Bronchial epithelial cell (primary cell): ENCODE measurements at regions not wholly inside any gene's neighbourhood (a gene's known extent, or its start where the extent isn't known, plus 50 kb on each side); places are given as distances from the start of the nearest gene placed in this dataset.
"Not testable (repeated sequence)": the region's sequence is repeated elsewhere in the genome, so short reads cannot be mapped to it uniquely, and the experiment has no call there.

Source experiments
- DNase-seq: peaks from one replicate; pipeline ENCODE4 v3.0.0-alpha.2; 2010; ENCODE audit warnings: low read depth
- FAIRE-seq: peaks from 2 replicates; lab custom pipeline; 2011; peaks lifted over from hg19 to GRCh38; lab: Jason Lieb, UNC
- H3K27me3 ChIP-seq: 2 replicates; pipeline ENCODE4 v1.5.1; 2011; ENCODE audit warnings: low read length; ENCODE audit not compliant: control insufficient read depth, insufficient read depth
- H3K36me3 ChIP-seq: 2 replicates; pipeline ENCODE4 v1.5.1; 2011; ENCODE audit warnings: low read length; ENCODE audit not compliant: control insufficient read depth, insufficient read depth
- H3K4me3 ChIP-seq: 2 replicates; pipeline ENCODE4 v1.5.1; 2011; ENCODE audit warnings: mild to moderate bottlenecking, low read depth, low read length, control low read depth
- TF ChIP-seq, protein P1 (sequence below): IDR thresholded peaks from 2 replicates; pipeline ENCODE4 v1.5.1; 2011; ENCODE audit warnings: mild to moderate bottlenecking, moderate library complexity, low read length, control low read depth, inconsistent platforms; ENCODE audit not compliant: insufficient read depth, severe bottlenecking

DNA sequence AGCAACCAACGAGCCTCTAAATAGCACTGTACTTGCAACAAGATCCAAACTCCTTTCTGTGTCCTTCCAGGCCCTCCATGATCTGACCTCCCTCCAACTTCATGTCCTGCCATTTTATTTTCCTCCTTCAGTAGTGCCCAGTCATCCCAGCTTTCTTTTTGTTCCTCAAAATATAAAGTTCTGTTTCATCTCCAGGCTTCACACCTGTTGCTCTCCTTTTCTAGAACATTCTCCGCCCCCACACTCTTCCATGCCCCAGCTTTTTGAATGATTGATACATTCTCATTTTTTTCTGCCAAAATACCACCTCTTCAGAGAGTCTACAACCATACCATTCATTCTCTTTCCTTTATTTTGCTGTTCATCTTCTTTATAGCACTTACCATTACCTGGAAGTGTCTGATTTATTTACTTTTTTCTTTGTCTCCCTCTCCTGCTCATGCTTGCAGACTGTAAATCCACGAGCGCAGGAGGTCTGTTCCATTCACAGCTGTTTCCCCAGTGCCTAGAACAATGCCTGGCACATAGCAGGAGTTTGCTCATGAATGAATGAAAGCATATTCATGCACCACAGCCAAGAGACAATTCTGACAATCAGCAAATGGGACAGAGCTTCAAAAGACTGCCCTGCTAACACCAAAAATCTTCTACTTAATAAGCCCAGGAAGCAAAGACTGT, 296.4 kb downstream of the RPAP3 start:
- no peak for DNase-seq
- Histone ChIP-seq H3K36me3 (no peaks in the 10 kb centered on the region), H3K4me3 (no peak overlapping the region), H3K27me3 (no peaks in the 10 kb centered on the region)
- no peak for FAIRE-seq
- TF ChIP-seq, protein P1, sequence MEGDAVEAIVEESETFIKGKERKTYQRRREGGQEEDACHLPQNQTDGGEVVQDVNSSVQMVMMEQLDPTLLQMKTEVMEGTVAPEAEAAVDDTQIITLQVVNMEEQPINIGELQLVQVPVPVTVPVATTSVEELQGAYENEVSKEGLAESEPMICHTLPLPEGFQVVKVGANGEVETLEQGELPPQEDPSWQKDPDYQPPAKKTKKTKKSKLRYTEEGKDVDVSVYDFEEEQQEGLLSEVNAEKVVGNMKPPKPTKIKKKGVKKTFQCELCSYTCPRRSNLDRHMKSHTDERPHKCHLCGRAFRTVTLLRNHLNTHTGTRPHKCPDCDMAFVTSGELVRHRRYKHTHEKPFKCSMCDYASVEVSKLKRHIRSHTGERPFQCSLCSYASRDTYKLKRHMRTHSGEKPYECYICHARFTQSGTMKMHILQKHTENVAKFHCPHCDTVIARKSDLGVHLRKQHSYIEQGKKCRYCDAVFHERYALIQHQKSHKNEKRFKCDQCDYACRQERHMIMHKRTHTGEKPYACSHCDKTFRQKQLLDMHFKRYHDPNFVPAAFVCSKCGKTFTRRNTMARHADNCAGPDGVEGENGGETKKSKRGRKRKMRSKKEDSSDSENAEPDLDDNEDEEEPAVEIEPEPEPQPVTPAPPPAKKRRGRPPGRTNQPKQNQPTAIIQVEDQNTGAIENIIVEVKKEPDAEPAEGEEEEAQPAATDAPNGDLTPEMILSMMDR, result no peak

DNA sequence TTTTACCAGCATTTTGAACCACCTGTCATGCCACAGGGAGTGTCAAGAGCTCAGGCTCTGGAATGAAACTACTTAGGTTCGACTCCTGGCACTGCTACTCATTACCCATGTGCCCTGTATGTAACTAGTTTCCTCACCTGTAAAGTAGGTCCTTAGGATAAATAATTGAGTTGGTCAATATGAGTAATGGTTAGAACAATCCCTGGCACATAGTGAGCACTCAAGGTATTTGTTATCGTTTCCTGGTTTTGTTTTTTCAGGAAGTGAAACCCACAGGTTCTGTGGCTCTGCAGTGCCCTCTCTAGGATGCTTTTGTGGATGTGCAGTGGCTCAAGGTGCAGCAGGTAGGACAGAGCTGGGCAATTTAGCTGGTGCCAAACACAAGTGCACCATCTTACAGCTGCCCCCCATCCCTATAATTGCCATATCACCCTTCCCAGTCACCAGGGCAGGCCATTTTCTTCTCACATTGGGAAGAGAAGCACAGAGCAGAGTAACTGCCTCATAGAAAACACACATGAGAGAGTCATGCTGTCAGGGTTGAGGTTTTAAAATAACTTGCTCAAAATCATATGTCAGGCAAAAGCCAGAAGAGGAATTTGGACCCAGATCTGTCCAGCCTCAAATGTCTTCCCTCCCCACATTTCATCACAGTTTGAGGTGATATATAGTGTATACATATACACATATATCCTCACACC, 297.5 kb downstream of the RPAP3 start:
- no peaks in the 10 kb centered on the region for H3K36me3 ChIP-seq
- H3K27me3 ChIP-seq, result no peaks in the 10 kb centered on the region
- DNase-seq, result peak; percentile 86
- no peak for FAIRE-seq
- TF ChIP-seq, protein P1, result peak; percentile 62
- no peak overlapping the region for H3K4me3 ChIP-seq

DNA sequence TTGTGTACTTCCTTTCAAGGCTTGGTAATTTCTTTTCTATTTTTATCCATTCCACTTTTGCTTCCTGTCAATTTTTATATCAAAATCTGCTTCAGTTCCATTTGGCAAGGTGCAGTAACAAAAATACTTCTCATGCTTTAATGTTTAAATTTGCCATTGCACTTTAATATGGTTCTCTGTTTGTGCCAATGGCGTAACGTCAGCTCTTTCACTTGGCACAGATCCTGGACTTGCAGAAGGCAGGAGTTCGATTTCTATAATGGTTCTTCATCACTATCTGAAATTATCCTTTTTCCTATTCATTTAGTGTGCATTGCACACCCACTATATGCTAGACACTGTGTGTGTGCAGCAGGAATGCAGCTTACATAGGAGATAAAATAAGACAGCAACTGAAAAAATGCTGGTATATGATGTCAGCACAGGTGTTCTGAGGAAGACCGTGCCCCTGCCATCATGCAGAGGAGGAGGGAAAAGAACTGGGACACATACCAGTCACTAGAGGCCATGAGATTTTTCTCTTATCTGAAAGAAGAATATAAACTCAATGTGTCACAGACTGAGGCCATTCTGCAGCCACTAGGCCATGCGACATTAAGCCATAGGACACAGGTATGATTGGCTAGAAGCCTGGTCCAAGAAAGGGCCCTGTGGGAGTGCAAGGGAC, 298.2 kb downstream of the RPAP3 start:
- Histone ChIP-seq H3K27me3 (no peaks in the 10 kb centered on the region), H3K4me3 (no peak overlapping the region), H3K36me3 (no peaks in the 10 kb centered on the region)
- DNase-seq (no peak), FAIRE-seq (no peak)
- TF ChIP-seq, protein P1, result no peak

DNA sequence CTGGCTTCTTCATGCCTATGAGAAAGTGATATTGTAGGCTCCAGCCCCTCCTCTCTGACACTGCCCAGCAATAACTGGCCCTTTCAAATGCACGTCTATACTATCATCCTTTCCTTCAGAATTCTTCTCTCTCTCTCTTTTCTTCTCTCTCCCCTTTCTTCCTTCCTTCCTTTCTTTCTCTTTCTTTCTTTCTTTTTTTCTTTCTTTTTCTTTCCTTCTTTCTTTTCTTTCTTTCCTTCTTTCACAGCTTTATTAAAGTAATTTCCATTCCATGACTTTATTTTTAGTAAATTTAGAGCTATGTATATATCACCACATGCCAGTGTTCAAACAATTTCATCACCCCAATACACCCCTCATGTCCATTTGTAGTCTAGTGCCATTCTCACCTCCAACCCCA, 302.1 kb downstream of the RPAP3 start:
- FAIRE-seq (no peak), DNase-seq (no peak)
- Histone ChIP-seq H3K4me3 (no peak overlapping the region), H3K36me3 (no peaks in the 10 kb centered on the region), H3K27me3 (no peaks in the 10 kb centered on the region)
- TF ChIP-seq, protein P1, result no peak

DNA sequence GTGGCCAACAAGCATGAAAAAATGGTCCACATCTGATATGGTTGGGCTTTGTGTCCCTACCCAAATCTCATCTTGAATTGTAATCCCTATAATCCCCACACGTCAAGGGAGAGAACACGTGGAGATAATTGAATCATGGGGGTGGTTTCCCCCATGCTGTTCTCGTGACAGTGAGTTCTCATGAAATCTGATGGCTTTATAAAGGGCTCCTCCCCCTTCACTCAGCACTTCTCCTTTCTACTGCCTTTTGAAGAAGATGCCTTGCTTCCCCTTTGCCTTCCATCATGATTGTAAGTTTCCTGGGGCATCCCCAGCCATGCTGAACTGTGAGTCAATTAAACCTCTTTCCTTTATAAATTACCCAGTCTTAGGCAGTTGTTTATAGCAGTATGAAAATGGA, 304.6 kb downstream of the RPAP3 start:
- not testable (repeated sequence) for H3K36me3 ChIP-seq, FAIRE-seq, DNase-seq, H3K27me3 ChIP-seq, H3K4me3 ChIP-seq

DNA sequence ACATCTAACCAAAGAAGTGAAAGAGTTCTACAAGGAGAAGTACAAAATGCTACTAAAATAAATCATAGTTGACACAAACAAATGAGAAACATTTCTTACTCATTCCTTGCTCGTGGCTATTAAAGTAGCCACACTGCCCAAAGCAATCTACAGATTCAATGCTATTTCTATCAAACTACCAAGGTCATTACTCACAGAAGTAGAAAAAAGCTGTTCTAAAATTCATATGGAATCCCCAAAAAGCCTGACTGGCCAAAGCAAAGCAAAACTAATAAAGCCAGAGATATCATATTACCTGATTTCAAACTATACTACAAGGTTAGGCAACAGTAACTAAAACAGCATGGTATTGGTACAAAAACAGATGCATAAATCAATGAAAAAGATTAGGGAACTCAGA, 305.6 kb downstream of the RPAP3 start:
- DNase-seq, result no peak
- TF ChIP-seq, protein P1, result no peak
- H3K4me3 ChIP-seq, result no peak overlapping the region
- no peaks in the 10 kb centered on the region for H3K27me3 ChIP-seq
- FAIRE-seq, result no peak
- no peaks in the 10 kb centered on the region for H3K36me3 ChIP-seq
